SK-N-SH treated with all-trans-retinoic acid at 6 μM for 48 hours (cell line): ENCODE measurements at regions not wholly inside any gene's neighbourhood (a gene's known extent, or its start where the extent isn't known, plus 50 kb on each side); places are given as distances from the start of the nearest gene placed in this dataset.
A peak's percentile ranks its signal among the peaks of the same experiment; 100 is the strongest.

Source experiments
- ATAC-seq: fragments of 200-7000 bp; cut with Tn5 transposase; 3 replicates; pipeline ENCODE4 v1.9.1; 2020; ENCODE audit warnings: mild to moderate bottlenecking, moderate library complexity
- ARNTL ChIP-seq: fragments of 450-650 bp; formaldehyde crosslinking; IDR thresholded peaks from 2 replicates; pipeline ENCODE4 v1.5.0; 2020; ENCODE audit warnings: low read depth, mild to moderate bottlenecking, moderate library complexity, borderline replicate concordance
- BACH2 ChIP-seq: fragments of 250-450 bp; sonication (Bioruptor Pico); IDR thresholded peaks from 2 replicates; pipeline ENCODE4 v1.9.0; 2021; ENCODE audit warnings: mild to moderate bottlenecking, borderline replicate concordance
- CREB5 ChIP-seq: fragments of 250-450 bp; sonication (Bioruptor Pico); IDR thresholded peaks from 2 replicates; pipeline ENCODE4 v1.5.1; 2020; ENCODE audit warnings: low read depth, mild to moderate bottlenecking, moderate library complexity
- CSDC2 ChIP-seq: fragments of 250-450 bp; sonication (Bioruptor Pico); IDR thresholded peaks from 2 replicates; pipeline ENCODE4 v1.5.0; 2020; ENCODE audit warnings: mild to moderate bottlenecking, moderate library complexity
- CSRNP3 ChIP-seq: fragments of 250-450 bp; sonication (Bioruptor Pico); IDR thresholded peaks from 2 replicates; pipeline ENCODE4 v1.5.1; 2021; ENCODE audit warnings: mild to moderate bottlenecking, moderate library complexity
- ESRRG ChIP-seq: fragments of 250-450 bp; sonication (Bioruptor Pico); IDR thresholded peaks from 2 replicates; pipeline ENCODE4 v1.6.1; 2021; ENCODE audit warnings: mild to moderate bottlenecking
- GLIS3 ChIP-seq: fragments of 250-450 bp; sonication (Bioruptor Pico); IDR thresholded peaks from 2 replicates; pipeline ENCODE4 v1.5.0; 2020; ENCODE audit warnings: mild to moderate bottlenecking, moderate library complexity
- ISL1 ChIP-seq: fragments of 250-450 bp; sonication (Bioruptor Pico); IDR thresholded peaks from 2 replicates; pipeline ENCODE4 v2.1.2; 2022; ENCODE audit warnings: mild to moderate bottlenecking, moderate library complexity
- OSR1 ChIP-seq: fragments of 250-450 bp; sonication (Bioruptor Pico); IDR thresholded peaks from 2 replicates; pipeline ENCODE4 v1.8.0; 2022; ENCODE audit warnings: moderate library complexity, mild to moderate bottlenecking, inconsistent platforms
- PATZ1 ChIP-seq: fragments of 250-450 bp; sonication (Bioruptor Pico); IDR thresholded peaks from 2 replicates; pipeline ENCODE4 v1.8.0; 2020; ENCODE audit warnings: mild to moderate bottlenecking, moderate library complexity, borderline replicate concordance
- POU6F1 ChIP-seq: fragments of 250-450 bp; sonication (Bioruptor Pico); IDR thresholded peaks from 2 replicates; pipeline ENCODE4 v1.8.0; 2021; ENCODE audit warnings: low read depth, mild to moderate bottlenecking, moderate library complexity, borderline replicate concordance
- PPARA ChIP-seq: fragments of 250-450 bp; sonication (Bioruptor Pico); IDR thresholded peaks from 2 replicates; pipeline ENCODE4 v1.5.0; 2020; ENCODE audit warnings: mild to moderate bottlenecking, borderline replicate concordance
- RARB ChIP-seq: fragments of 250-450 bp; sonication (Bioruptor Pico); IDR thresholded peaks from 2 replicates; pipeline ENCODE4 v1.8.0; 2021; ENCODE audit warnings: mild to moderate bottlenecking, moderate library complexity
- SNAI2 ChIP-seq: fragments of 250-450 bp; sonication (Bioruptor Pico); IDR thresholded peaks from 2 replicates; pipeline ENCODE4 v1.5.0; 2020; ENCODE audit warnings: mild to moderate bottlenecking, moderate library complexity
- TCF4 ChIP-seq: fragments of 250-450 bp; sonication (Bioruptor Pico); IDR thresholded peaks from 2 replicates; pipeline ENCODE4 v1.8.0; 2021; ENCODE audit warnings: mild to moderate bottlenecking, moderate library complexity, borderline replicate concordance
- TOX ChIP-seq: fragments of 250-450 bp; sonication (Bioruptor Pico); IDR thresholded peaks from 2 replicates; pipeline ENCODE4 v1.8.0; 2021; ENCODE audit warnings: mild to moderate bottlenecking, moderate library complexity, borderline replicate concordance
- ZC3H10 ChIP-seq: fragments of 250-450 bp; sonication (Bioruptor Pico); IDR thresholded peaks from 2 replicates; pipeline ENCODE4 v1.5.1; 2021; ENCODE audit warnings: mild to moderate bottlenecking, moderate library complexity
- ZFP3 ChIP-seq: fragments of 250-450 bp; sonication (Bioruptor Pico); IDR thresholded peaks from 2 replicates; pipeline ENCODE4 v1.5.0; 2020; ENCODE audit warnings: mild to moderate bottlenecking, moderate library complexity
- ZFP30 ChIP-seq: fragments of 450-650 bp; formaldehyde crosslinking; IDR thresholded peaks from 2 replicates; pipeline ENCODE4 v1.5.0; 2022; ENCODE audit warnings: mild to moderate bottlenecking, moderate library complexity
- ZNF565 ChIP-seq: fragments of 450-650 bp; formaldehyde crosslinking; conservative IDR thresholded peaks from 2 replicates; pipeline ENCODE4 v1.5.0; 2020; ENCODE audit warnings: low read depth, mild to moderate bottlenecking, moderate library complexity
- ZNF70 ChIP-seq: fragments of 450-650 bp; formaldehyde crosslinking; IDR thresholded peaks from 2 replicates; pipeline ENCODE4 v1.5.0; 2020; ENCODE audit warnings: mild to moderate bottlenecking, moderate library complexity
- ZNF8 ChIP-seq: fragments of 450-650 bp; formaldehyde crosslinking; IDR thresholded peaks from 2 replicates; pipeline ENCODE4 v1.5.0; 2020; ENCODE audit warnings: mild to moderate bottlenecking, moderate library complexity

DNA sequence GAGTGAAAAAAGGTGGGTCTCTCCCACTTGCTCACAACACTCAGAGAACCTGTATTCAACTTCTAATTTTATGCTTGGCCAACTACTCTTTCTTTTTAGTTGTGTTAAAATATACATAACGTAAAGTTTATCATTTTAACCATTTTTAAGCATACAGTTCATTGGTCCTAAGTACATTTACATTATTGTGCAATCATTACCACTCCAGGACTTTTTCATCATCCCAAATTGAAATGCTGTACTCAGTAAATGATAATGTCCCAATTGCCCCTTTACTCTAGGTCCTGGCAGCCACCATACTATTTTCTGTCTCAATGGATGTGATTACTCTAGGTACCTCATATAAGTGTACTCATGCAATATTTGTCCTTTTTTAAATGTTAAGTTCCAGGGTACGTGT lies 212.3 kb upstream of the PLXNA2 start:
- no peak for TF ChIP-seq PPARA
- no peak for TF ChIP-seq ESRRG (CRISPR knock-in tag)
- TF ChIP-seq CREB5 (CRISPR knock-in tag) = no peak
- TF ChIP-seq ZNF8 (CRISPR knock-in tag) = no peak
- no peak for TF ChIP-seq PATZ1 (CRISPR knock-in tag)
- no peak for TF ChIP-seq RARB (CRISPR knock-in tag)
- no peak for TF ChIP-seq ISL1 (CRISPR knock-in tag)
- TF ChIP-seq ZFP3 (CRISPR knock-in tag) = no peak
- no peak for ATAC-seq

DNA sequence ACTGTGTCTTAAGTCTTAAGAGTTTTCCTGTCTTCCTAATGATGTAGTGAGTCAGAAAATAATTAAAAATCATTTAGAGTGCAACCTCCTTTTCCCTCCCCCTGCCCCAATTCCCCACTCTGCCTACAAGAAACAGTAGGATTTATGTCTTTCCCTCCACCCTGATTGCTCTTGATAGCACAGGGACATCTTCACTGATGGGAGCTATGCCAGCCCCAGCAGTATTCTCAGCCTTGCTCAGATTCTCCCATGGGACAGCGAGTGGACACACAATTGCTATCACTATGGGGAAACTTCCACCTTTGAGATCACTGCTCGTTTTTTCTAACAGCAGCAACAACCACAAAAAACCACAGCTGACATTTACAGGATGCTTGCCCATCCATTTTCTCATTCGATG lies 216.6 kb upstream of the PLXNA2 start:
- ATAC-seq = peak; percentile 54
- peak; percentile 33; the same call in 1 of the 2 replicates for TF ChIP-seq ZC3H10 (CRISPR knock-in tag)
- TF ChIP-seq BACH2 (CRISPR knock-in tag) = no peak
- TF ChIP-seq TOX (CRISPR knock-in tag) = peak; percentile 20; the same call in 1 of the 2 replicates
- TF ChIP-seq ARNTL = no peak
- TF ChIP-seq CSDC2 (CRISPR knock-in tag) = no peak
- no peak for TF ChIP-seq RARB (CRISPR knock-in tag)
- TF ChIP-seq CSRNP3 (CRISPR knock-in tag) = no peak

- ATAC-seq = peak; percentile 70; the same call in 2 of the 3 replicates
- TF ChIP-seq SNAI2 = no peak
- TF ChIP-seq TOX (CRISPR knock-in tag) = no peak
- TF ChIP-seq ZNF565 (CRISPR knock-in tag) = no peak
- no peak for TF ChIP-seq BACH2 (CRISPR knock-in tag)
- TF ChIP-seq PPARA = no peak
- no peak for TF ChIP-seq POU6F1
Observed at GRCh38 chr1:208461680-208462079, 217.5 kb upstream of the PLXNA2 start.

- no peak for ATAC-seq
- TF ChIP-seq ZFP3 (CRISPR knock-in tag) = no peak
- no peak for TF ChIP-seq TCF4 (CRISPR knock-in tag)
Observed at GRCh38 chr1:208462761-208463160, 218.6 kb upstream of the PLXNA2 start.

GRCh38 chr1:208465266-208465665 lies 221.1 kb upstream of the PLXNA2 start:
- no peak for ATAC-seq
- TF ChIP-seq ZFP3 (CRISPR knock-in tag) = no peak
- TF ChIP-seq SNAI2 = no peak
- no peak for TF ChIP-seq ISL1 (CRISPR knock-in tag)
- TF ChIP-seq ZNF565 (CRISPR knock-in tag) = no peak
- no peak for TF ChIP-seq CSDC2 (CRISPR knock-in tag)
- TF ChIP-seq ZC3H10 (CRISPR knock-in tag) = no peak
- no peak for TF ChIP-seq ESRRG (CRISPR knock-in tag)

DNA sequence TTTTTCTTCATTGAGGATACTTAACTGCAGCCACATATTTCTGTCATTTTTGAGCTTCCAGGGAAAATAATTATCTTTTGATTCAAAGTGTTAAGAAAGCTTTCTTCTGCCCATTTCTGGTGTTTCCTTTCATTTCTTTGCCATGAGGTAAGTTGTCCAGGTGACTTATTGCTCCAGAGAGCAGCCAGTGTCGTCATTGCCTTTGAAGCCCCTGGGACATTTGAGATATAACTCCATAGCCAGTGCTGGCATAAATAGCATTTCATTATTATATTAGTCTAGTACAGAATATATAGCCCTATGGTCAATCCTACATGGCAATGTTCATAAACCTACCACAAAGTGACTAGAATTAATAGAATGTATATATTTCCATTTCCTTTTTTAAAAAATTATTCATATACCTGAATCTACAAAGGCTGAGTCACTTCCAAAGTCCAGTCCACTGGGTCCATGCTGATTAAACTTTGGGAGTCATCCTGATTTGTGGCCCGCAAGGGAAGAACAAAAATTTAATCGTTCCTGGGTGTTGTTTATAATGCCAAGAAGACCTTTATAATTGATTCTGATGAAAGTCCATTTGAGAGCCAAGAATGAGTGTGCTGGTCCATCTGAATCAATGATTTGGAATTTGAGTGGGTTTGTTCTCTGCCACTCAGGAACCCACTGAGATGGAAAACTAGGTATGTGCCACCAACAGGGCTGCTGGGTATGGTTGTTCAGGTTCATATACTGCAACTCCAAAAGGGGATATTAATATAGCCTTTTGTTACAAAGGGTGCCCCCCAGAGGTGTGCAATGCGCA lies 221.8 kb upstream of the PLXNA2 start:
- ATAC-seq = no peak
- TF ChIP-seq TOX (CRISPR knock-in tag) (no peak), CSRNP3 (CRISPR knock-in tag) (no peak), ZNF565 (CRISPR knock-in tag) (no peak), RARB (CRISPR knock-in tag) (no peak), CREB5 (CRISPR knock-in tag) (no peak), ZNF70 (CRISPR knock-in tag) (no peak), PPARA (no peak), SNAI2 (no peak), OSR1 (no peak), ZFP3 (CRISPR knock-in tag) (no peak), CSDC2 (CRISPR knock-in tag) (no peak), ISL1 (CRISPR knock-in tag) (no peak), GLIS3 (CRISPR knock-in tag) (no peak), ARNTL (no peak), ZFP30 (CRISPR knock-in tag) (no peak), ESRRG (CRISPR knock-in tag) (no peak)
